GM18498 (cell line): ENCODE measurements at regions not wholly inside any gene's neighbourhood (a gene's known extent, or its start where the extent isn't known, plus 50 kb on each side); places are given as distances from the start of the nearest gene placed in this dataset.

Experiments used
- ATAC-seq: cut with Tn5 transposase; IDR thresholded peaks from one replicate; pipeline ENCODE4 v1.9.1; 2021; ENCODE audit warnings: mild to moderate bottlenecking, moderate library complexity; ENCODE audit not compliant: unreplicated experiment

GRCh38 chr6:147903321-147903720 lies 394.8 kb downstream of the SAMD5 start:
- no peak for ATAC-seq

GRCh38 chr6:147903931-147904330 lies 395.4 kb downstream of the SAMD5 start:
- ATAC-seq = no peak

- ATAC-seq = no peak
Observed at GRCh38 chr6:147904416-147904815, 395.9 kb downstream of the SAMD5 start.

- no peak for ATAC-seq
Observed at GRCh38 chr6:147905711-147906110, 397.2 kb downstream of the SAMD5 start.

GRCh38 chr6:147906361-147906760 lies 397.9 kb downstream of the SAMD5 start:
- no peak for ATAC-seq

- no peak for ATAC-seq
Observed at GRCh38 chr6:147909640-147910039, 401.1 kb downstream of the SAMD5 start.

- ATAC-seq = no peak
Observed at GRCh38 chr6:147910281-147910680, 401.8 kb downstream of the SAMD5 start.

GRCh38 chr6:147911057-147911456 lies 402.6 kb downstream of the SAMD5 start:
- ATAC-seq = no peak

GRCh38 chr6:147911686-147912085 lies 403.2 kb downstream of the SAMD5 start:
- ATAC-seq = no peak

GRCh38 chr6:147922799-147923198 lies 414.3 kb downstream of the SAMD5 start:
- no peak for ATAC-seq

- ATAC-seq = no peak
Observed at GRCh38 chr6:147924598-147924997, 416.1 kb downstream of the SAMD5 start.

- no peak for ATAC-seq
Observed at GRCh38 chr6:147925826-147926225, 416.8 kb upstream of the SASH1 start.

- ATAC-seq = no peak
Observed at GRCh38 chr6:147930745-147931144, 411.9 kb upstream of the SASH1 start.

- no peak for ATAC-seq
Observed at GRCh38 chr6:147933224-147933623, 409.4 kb upstream of the SASH1 start.

GRCh38 chr6:147935656-147936055 lies 407.0 kb upstream of the SASH1 start:
- ATAC-seq = no peak

GRCh38 chr6:147936703-147937470 lies 405.8 kb upstream of the SASH1 start:
- ATAC-seq = no peak

GRCh38 chr6:147941143-147941542 lies 401.5 kb upstream of the SASH1 start:
- ATAC-seq = no peak

GRCh38 chr6:147942363-147942762 lies 400.3 kb upstream of the SASH1 start:
- ATAC-seq = no peak

- no peak for ATAC-seq
Observed at GRCh38 chr6:147944122-147944521, 398.5 kb upstream of the SASH1 start.

- no peak for ATAC-seq
Observed at GRCh38 chr6:147947521-147947920, 395.1 kb upstream of the SASH1 start.

- no peak for ATAC-seq
Observed at GRCh38 chr6:147949981-147950622, 392.5 kb upstream of the SASH1 start.

GRCh38 chr6:147950623-147950987 lies 392.0 kb upstream of the SASH1 start:
- no peak for ATAC-seq

- no peak for ATAC-seq
Observed at GRCh38 chr6:147951726-147952125, 390.9 kb upstream of the SASH1 start.
